Neural crest cell (in vitro differentiated cells): ENCODE measurements at regions not wholly inside any gene's neighbourhood (a gene's known extent, or its start where the extent isn't known, plus 50 kb on each side); places are given as distances from the start of the nearest gene placed in this dataset.

Experiments
- DNase-seq: peaks from one replicate; pipeline ENCODE4 v3.0.0; 2021; ENCODE audit warnings: low read depth, mixed read lengths, low spot score
- H3K27ac Mint-ChIP-seq: one replicate; pipeline ENCODE4 v1.8.0; 2021; ENCODE audit warnings: mild to moderate bottlenecking, mixed read lengths; ENCODE audit not compliant: unreplicated experiment
- H3K27me3 Mint-ChIP-seq: 2 replicates; pipeline ENCODE4 v1.8.0; 2021; ENCODE audit warnings: low read depth, mild to moderate bottlenecking, mixed read lengths
- H3K36me3 Mint-ChIP-seq: 2 replicates; pipeline ENCODE4 v1.8.0; 2021; ENCODE audit warnings: low read depth, mild to moderate bottlenecking, mixed read lengths
- H3K4me1 Mint-ChIP-seq: 2 replicates; pipeline ENCODE4 v1.8.0; 2021; ENCODE audit warnings: mixed read lengths
- H3K4me3 Mint-ChIP-seq: one replicate; pipeline ENCODE4 v1.8.0; 2021; ENCODE audit warnings: mild to moderate bottlenecking, mixed read lengths
- H3K9me3 Mint-ChIP-seq: 2 replicates; pipeline ENCODE4 v1.8.0; 2021; ENCODE audit warnings: mixed read lengths
- CTCF ChIP-seq: fragments of 200-600 bp; sonication (generic); conservative IDR thresholded peaks from 2 replicates; pipeline ENCODE4 v1.5.0; 2021; ENCODE audit warnings: antibody characterized with exemption, mild to moderate bottlenecking

DNA sequence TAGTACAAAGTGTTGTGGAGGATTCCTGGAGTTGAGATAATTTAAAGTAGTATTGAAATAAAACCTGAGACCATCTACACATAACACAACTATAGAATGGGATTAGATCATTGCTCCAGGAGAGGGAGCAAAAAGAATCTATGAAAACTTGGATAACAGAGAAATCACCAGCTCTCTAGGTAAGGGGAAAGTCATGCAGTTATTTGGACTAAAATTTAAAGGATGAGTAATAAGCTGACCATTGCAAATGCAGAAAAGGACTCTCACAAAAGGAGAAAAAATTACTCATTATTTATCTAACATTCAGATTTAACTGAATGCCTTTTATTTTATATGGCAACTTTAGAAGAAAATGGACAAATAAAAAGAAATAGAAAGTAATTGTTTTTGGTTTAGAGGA, 1399.8 kb upstream of the ACVR2A start:
- Mint-ChIP-seq H3K27ac (no peak overlapping the region), H3K4me3 (no peak overlapping the region), H3K9me3 (peaks cover 13% of the 10 kb centered on the region), H3K27me3 (no peaks in the 10 kb centered on the region), H3K36me3 (no peaks in the 10 kb centered on the region), H3K4me1 (no peaks in the 10 kb centered on the region)
- no peak for DNase-seq
- no peak for TF ChIP-seq CTCF

GRCh38 chr2:146444085-146444484, 1400.7 kb upstream of the ACVR2A start:
- no peaks in the 10 kb centered on the region for H3K4me1 Mint-ChIP-seq
- H3K4me3 Mint-ChIP-seq: no peak overlapping the region
- no peak for DNase-seq
- H3K27ac Mint-ChIP-seq: no peak overlapping the region
- no peaks in the 10 kb centered on the region for H3K36me3 Mint-ChIP-seq
- H3K9me3 Mint-ChIP-seq: peaks cover 13% of the 10 kb centered on the region
- no peak for TF ChIP-seq CTCF
- no peaks in the 10 kb centered on the region for H3K27me3 Mint-ChIP-seq

- Mint-ChIP-seq H3K27me3 (no peaks in the 10 kb centered on the region), H3K36me3 (no peaks in the 10 kb centered on the region), H3K27ac (no peak overlapping the region), H3K4me3 (no peak overlapping the region), H3K4me1 (no peaks in the 10 kb centered on the region), H3K9me3 (no peaks in the 10 kb centered on the region)
- no peak for DNase-seq
- no peak for TF ChIP-seq CTCF
These were observed 1406.6 kb upstream of the ACVR2A start for GRCh38 chr2:146438246-146438645.

DNA sequence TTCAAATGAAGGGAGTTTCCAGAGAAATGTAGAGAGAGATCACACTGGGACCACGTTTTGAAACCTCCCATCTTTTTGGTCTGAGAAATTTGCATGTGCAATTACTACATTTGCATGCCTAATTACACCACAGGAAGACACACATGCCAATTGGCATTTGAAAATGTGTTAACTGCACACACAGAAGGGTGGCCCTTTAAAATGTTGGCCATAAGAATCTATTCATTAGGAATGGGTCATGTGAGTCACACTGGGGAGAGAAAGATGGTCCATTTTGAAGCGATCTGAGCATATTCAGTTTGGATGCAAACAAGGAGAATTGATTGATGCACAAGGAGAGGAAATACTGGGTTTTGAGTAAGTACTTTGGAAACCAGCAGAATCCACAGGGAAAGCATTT, 1407.1 kb upstream of the ACVR2A start:
- no peaks in the 10 kb centered on the region for H3K27me3 Mint-ChIP-seq
- no peaks in the 10 kb centered on the region for H3K9me3 Mint-ChIP-seq
- no peak overlapping the region for H3K27ac Mint-ChIP-seq
- no peaks in the 10 kb centered on the region for H3K4me1 Mint-ChIP-seq
- H3K36me3 Mint-ChIP-seq: no peaks in the 10 kb centered on the region
- no peak for DNase-seq
- no peak for TF ChIP-seq CTCF
- no peak overlapping the region for H3K4me3 Mint-ChIP-seq

DNA sequence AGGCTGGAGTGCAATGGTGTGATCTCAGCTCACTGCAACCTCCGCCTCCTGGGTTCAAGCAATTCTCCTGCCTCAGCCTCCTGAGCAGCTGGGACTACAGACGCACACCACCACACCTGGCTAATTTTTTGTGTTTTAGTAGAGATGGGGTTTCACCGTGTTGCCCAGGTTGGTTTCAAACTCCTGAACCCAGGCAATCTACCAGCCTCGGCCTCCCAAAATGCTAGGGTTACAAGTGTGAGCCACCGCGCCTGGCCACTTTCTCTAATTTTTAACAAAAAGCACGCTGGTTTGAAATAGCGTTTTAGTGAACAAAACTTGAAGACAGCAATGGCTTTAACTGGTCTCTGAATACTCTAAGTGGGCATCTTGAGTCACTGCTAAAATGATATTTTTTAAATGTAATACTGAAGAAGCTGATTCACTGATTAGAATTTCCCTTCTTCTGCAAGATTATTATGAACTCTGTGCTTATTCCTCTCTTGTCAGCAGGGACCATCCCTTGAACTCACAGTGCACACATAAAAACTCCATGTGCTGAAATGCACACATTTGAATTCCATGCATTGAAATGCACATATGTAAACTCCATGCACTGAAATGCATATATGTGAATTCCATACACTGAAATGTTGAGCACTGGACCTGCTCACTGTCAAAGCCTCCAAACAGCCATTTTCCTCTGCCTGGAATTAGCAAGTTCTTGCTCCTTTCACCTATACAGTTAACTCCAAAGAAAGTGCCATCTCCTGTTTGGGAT, 1411.5 kb upstream of the ACVR2A start:
- no peak for DNase-seq
- Mint-ChIP-seq H3K4me1 (no peaks in the 10 kb centered on the region), H3K27me3 (no peaks in the 10 kb centered on the region), H3K9me3 (no peaks in the 10 kb centered on the region), H3K4me3 (no peak overlapping the region), H3K27ac (no peak overlapping the region), H3K36me3 (no peaks in the 10 kb centered on the region)
- no peak for TF ChIP-seq CTCF
